H9 (cell line): ENCODE measurements at regions not wholly inside any gene's neighbourhood (a gene's known extent, or its start where the extent isn't known, plus 50 kb on each side); places are given as distances from the start of the nearest gene placed in this dataset.

Source experiments
- DNase-seq: peaks from one replicate; pipeline ENCODE4 v3.0.0-alpha.2; 2017
- H2AFZ ChIP-seq: one replicate; pipeline ENCODE4 v1.6.1; 2013; ENCODE audit warnings: mild to moderate bottlenecking, low read length, control low read depth, moderate library complexity
- H2AK5ac ChIP-seq: 2 replicates; pipeline ENCODE4 v1.6.1; 2013; ENCODE audit warnings: low read length, control low read depth, mixed read lengths; ENCODE audit not compliant: insufficient read length
- H2BK120ac ChIP-seq: one replicate; pipeline ENCODE4 v1.6.1; 2013; ENCODE audit warnings: low read depth, mild to moderate bottlenecking, low read length, control low read depth, inconsistent platforms; ENCODE audit not compliant: poor library complexity, severe bottlenecking
- H2BK12ac ChIP-seq: 2 replicates; pipeline ENCODE4 v1.6.1; 2013; ENCODE audit warnings: low read length, control low read depth, mixed read lengths, low read depth; ENCODE audit not compliant: insufficient read length
- H2BK15ac ChIP-seq: 2 replicates; pipeline ENCODE4 v1.6.1; 2013; ENCODE audit warnings: low read depth, low read length, control low read depth
- H2BK20ac ChIP-seq: one replicate; pipeline ENCODE4 v1.6.1; 2013; ENCODE audit warnings: low read depth, mild to moderate bottlenecking, low read length, control low read depth, inconsistent platforms; ENCODE audit not compliant: poor library complexity, severe bottlenecking
- H2BK5ac ChIP-seq: 2 replicates; pipeline ENCODE4 v1.6.1; 2013; ENCODE audit warnings: low read length, control low read depth, mixed read lengths; ENCODE audit not compliant: insufficient read length
- H3K14ac ChIP-seq: 2 replicates; pipeline ENCODE4 v1.6.1; 2013; ENCODE audit warnings: low read length, control low read depth; ENCODE audit not compliant: insufficient read depth
- H3K18ac ChIP-seq: 2 replicates; pipeline ENCODE4 v1.6.1; 2013; ENCODE audit warnings: low read depth, mild to moderate bottlenecking, mixed read lengths, low read length, control low read depth; ENCODE audit not compliant: insufficient read length
- H3K23ac ChIP-seq: 2 replicates; pipeline ENCODE4 v1.6.1; 2013; ENCODE audit warnings: low read length, control low read depth, mixed read lengths, low read depth; ENCODE audit not compliant: insufficient read length
- H3K23me2 ChIP-seq: 2 replicates; pipeline ENCODE4 v1.6.1; 2013; ENCODE audit warnings: low read depth, mild to moderate bottlenecking, mixed read lengths, low read length, control low read depth; ENCODE audit not compliant: insufficient read length, poor library complexity, severe bottlenecking
- H3K27ac ChIP-seq: 2 replicates; pipeline ENCODE4 v1.5.1; 2013; ENCODE audit warnings: low read length, control low read depth, mixed read lengths, low read depth; ENCODE audit not compliant: insufficient read length
- H3K27me3 ChIP-seq: 2 replicates; pipeline ENCODE4 v1.6.1; 2013; ENCODE audit warnings: low read length, control low read depth, inconsistent platforms; ENCODE audit not compliant: insufficient read depth
- H3K4ac ChIP-seq: 2 replicates; pipeline ENCODE4 v1.6.1; 2013; ENCODE audit warnings: low read depth, mild to moderate bottlenecking, control low read depth, inconsistent platforms, low read length, moderate library complexity
- H3K4me1 ChIP-seq: 2 replicates; pipeline ENCODE4 v1.6.1; 2013; ENCODE audit warnings: low read length, control low read depth, inconsistent platforms; ENCODE audit not compliant: insufficient read depth
- H3K4me2 ChIP-seq: 2 replicates; pipeline ENCODE4 v1.6.1; 2013; ENCODE audit warnings: low read length, control low read depth, mixed read lengths; ENCODE audit not compliant: insufficient read length, insufficient read depth
- H3K56ac ChIP-seq: 2 replicates; pipeline ENCODE4 v1.6.1; 2013; ENCODE audit warnings: low read depth, mild to moderate bottlenecking, mixed read lengths, low read length, control low read depth; ENCODE audit not compliant: insufficient read length
- H3K79me1 ChIP-seq: 2 replicates; pipeline ENCODE4 v1.6.1; 2013; ENCODE audit warnings: low read depth, mild to moderate bottlenecking, moderate library complexity, low read length, control low read depth, inconsistent platforms; ENCODE audit not compliant: insufficient read depth, poor library complexity, severe bottlenecking
- H3K79me2 ChIP-seq: 2 replicates; pipeline ENCODE4 v1.6.1; 2013; ENCODE audit warnings: low read length, control low read depth, inconsistent platforms; ENCODE audit not compliant: insufficient read depth
- H3K9ac ChIP-seq: 2 replicates; pipeline ENCODE4 v1.6.1; 2013; ENCODE audit warnings: low read length, control low read depth, mixed read lengths; ENCODE audit not compliant: insufficient read length; ENCODE audit errors: extremely low read depth
- H3K9me3 ChIP-seq: one replicate; pipeline ENCODE4 v1.6.1; 2013; ENCODE audit warnings: low read depth, low read length, inconsistent platforms; ENCODE audit not compliant: control insufficient read depth
- H3T11ph ChIP-seq: one replicate; pipeline ENCODE4 v1.6.1; 2013; ENCODE audit warnings: mild to moderate bottlenecking, low read length, control low read depth, inconsistent platforms
- H4K20me1 ChIP-seq: one replicate; pipeline ENCODE4 v1.6.1; 2013; ENCODE audit not compliant: control insufficient read depth, insufficient read length, insufficient read depth
- H4K5ac ChIP-seq: 2 replicates; pipeline ENCODE4 v1.6.1; 2013; ENCODE audit warnings: low read depth, mild to moderate bottlenecking, mixed read lengths, low read length, control low read depth; ENCODE audit not compliant: insufficient read length
- H4K8ac ChIP-seq: replicated peaks from 2 replicates; pipeline ENCODE4 v1.6.1; 2013; ENCODE audit warnings: low read length, control low read depth, mixed read lengths, low read depth; ENCODE audit not compliant: insufficient read length
- H4K91ac ChIP-seq: 2 replicates; pipeline ENCODE4 v1.6.1; 2013; ENCODE audit warnings: low read depth, mild to moderate bottlenecking, moderate library complexity, mixed read lengths, low read length, control low read depth; ENCODE audit not compliant: insufficient read length
- H3K27ac Mint-ChIP-seq, 3 experiments: 2 replicates in 2 of 3; 3 replicates in 1 of 3; pipeline ENCODE4 v1.8.0; 2020 to 2021; ENCODE audit warnings: mixed read lengths in 3 of 3, mild to moderate bottlenecking in 1 of 3, moderate library complexity in 1 of 3
- H3K27me3 Mint-ChIP-seq: 2 replicates; pipeline ENCODE4 v1.8.0; 2021; ENCODE audit warnings: low read depth, mild to moderate bottlenecking, moderate library complexity, mixed read lengths
- H3K36me3 Mint-ChIP-seq, 3 experiments: 2 replicates in 2 of 3; 3 replicates in 1 of 3; pipeline ENCODE4 v1.8.0; 2020 to 2021; ENCODE audit warnings: low read depth in 3 of 3, mixed read lengths in 3 of 3; ENCODE audit not compliant: insufficient read depth in 1 of 3
- H3K4me1 Mint-ChIP-seq, 2 experiments: 2 replicates each; pipeline ENCODE4 v1.8.0; 2020; ENCODE audit warnings: mixed read lengths in 2 of 2
- H3K4me3 Mint-ChIP-seq, 2 experiments: 2 replicates in 1 of 2; 3 replicates in 1 of 2; pipeline ENCODE4 v1.8.0; 2020 to 2021; ENCODE audit warnings: mild to moderate bottlenecking in 2 of 2, mixed read lengths in 2 of 2, moderate library complexity in 1 of 2
- H3K9me3 Mint-ChIP-seq, 2 experiments: 2 replicates in 1 of 2; 3 replicates in 1 of 2; pipeline ENCODE4 v1.8.0; 2020; ENCODE audit warnings: mild to moderate bottlenecking in 2 of 2, mixed read lengths in 2 of 2, moderate library complexity in 1 of 2
- CTCF ChIP-seq: fragments of 200-600 bp; sonication (generic); conservative IDR thresholded peaks from 3 replicates; pipeline ENCODE4 v1.8.0; 2021; ENCODE audit warnings: antibody characterized with exemption, mild to moderate bottlenecking
- WGBS: extraction: QIAGEN DNeasy Blood & Tissue Kit; methylation state at CpG from one replicate; pipeline ENCODE4 v1.1.7; 2013; ENCODE audit warnings: missing lambda C conversion rate, low lambda C conversion rate, mixed read lengths; ENCODE audit not compliant: insufficient read length; ENCODE audit errors: extremely low coverage; 5-methylcytosine and 5-hydroxymethylcytosine counted together

DNA sequence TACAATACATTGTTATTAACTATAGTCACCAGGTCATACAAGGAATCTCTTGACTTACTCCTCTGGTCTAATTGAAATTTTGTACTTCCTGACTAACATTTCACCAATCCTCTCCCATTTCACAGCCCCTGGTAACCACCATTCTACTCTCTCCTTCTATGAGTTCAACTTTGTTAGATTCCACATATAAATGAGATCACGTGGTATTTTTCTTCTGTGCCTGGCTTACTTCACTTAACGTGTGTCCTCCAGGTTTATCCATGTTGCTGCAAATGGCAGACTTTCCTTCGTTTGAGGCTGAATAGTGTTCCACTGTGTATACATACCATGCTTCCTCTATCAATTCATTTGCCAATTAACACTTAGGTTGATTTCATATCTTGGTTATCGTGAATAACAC, 128.5 kb downstream of the CHD9NB start:
- Histone ChIP-seq H3K4me2 (no peak overlapping the region), H3K14ac (no peak overlapping the region), H2AFZ (no peak overlapping the region), H3K79me1 (no peaks in the 10 kb centered on the region), H4K20me1 (no peaks in the 10 kb centered on the region), H3K56ac (no peak overlapping the region), H3K4me1 (no peaks in the 10 kb centered on the region), H3K79me2 (no peaks in the 10 kb centered on the region), H3K27ac (no peak overlapping the region), H3T11ph (no peak overlapping the region), H3K9ac (no peak overlapping the region), H4K5ac (no peak overlapping the region), H4K91ac (no peak overlapping the region), H3K18ac (no peak overlapping the region), H3K23ac (no peak overlapping the region), H2BK12ac (no peak overlapping the region), H2BK20ac (no peak overlapping the region), H3K23me2 (no peaks in the 10 kb centered on the region), H2AK5ac (no peak overlapping the region), H2BK15ac (no peak overlapping the region), H3K4ac (no peak overlapping the region), H2BK120ac (no peak overlapping the region), H2BK5ac (no peak overlapping the region), H4K8ac (no peak overlapping the region), H3K27me3 (no peaks in the 10 kb centered on the region), H3K9me3 (no peaks in the 10 kb centered on the region)
- Mint-ChIP-seq H3K4me1 (peaks cover 0 to 3% of the 10 kb centered on the region in 2 experiments; a peak in 3 of 4 replicates), H3K4me3 (no peak overlapping the region), H3K27ac (no peak overlapping the region), H3K9me3 (no peaks in the 10 kb centered on the region), H3K36me3 (no peaks in the 10 kb centered on the region), H3K27me3 (no peaks in the 10 kb centered on the region)
- no peak for TF ChIP-seq CTCF
- no CpG with 5 or more reads among the region's 4 CpGs for WGBS
- DNase-seq, result no peak
